BLaER1 treated with 17β-estradiol and CSF1 and Interleukin-3, amounts not matched to agents 10 nM and 100 nM (cell line): ENCODE measurements at regions not wholly inside any gene's neighbourhood (a gene's known extent, or its start where the extent isn't known, plus 50 kb on each side); places are given as distances from the start of the nearest gene placed in this dataset.
"Not testable (repeated sequence)": the region's sequence is repeated elsewhere in the genome, so short reads cannot be mapped to it uniquely, and the experiment has no call there.

Experiments used
- H3K27ac ChIP-seq, 11 experiments: shearing (Covaris generic); formaldehyde crosslinking; 2 replicates each; pipeline ENCODE4 v1.8.1; 2022
- H3K27me3 ChIP-seq, 11 experiments: shearing (Covaris generic); formaldehyde crosslinking; 2 replicates each; pipeline ENCODE4 v1.8.1; 2022
- H3K36me3 ChIP-seq, 11 experiments: shearing (Covaris generic); formaldehyde crosslinking; 2 replicates each; pipeline ENCODE4 v1.8.1; 2022
- H3K4me1 ChIP-seq, 10 experiments: shearing (Covaris generic); formaldehyde crosslinking; 2 replicates each; pipeline ENCODE4 v1.8.1; 2022
- H3K4me2 ChIP-seq, 11 experiments: shearing (Covaris generic); formaldehyde crosslinking; 2 replicates each; pipeline ENCODE4 v1.8.1; 2022
- H3K4me3 ChIP-seq, 10 experiments: shearing (Covaris generic); formaldehyde crosslinking; 2 replicates each; pipeline ENCODE4 v1.8.1; 2022
- H3K9ac ChIP-seq, 11 experiments: shearing (Covaris generic); formaldehyde crosslinking; 2 replicates each; pipeline ENCODE4 v1.8.1; 2022
- H3K9me3 ChIP-seq, 11 experiments: shearing (Covaris generic); formaldehyde crosslinking; replicated peaks in 1 of 11; 2 replicates each; pipeline ENCODE4 v1.8.1; 2022
- H4K20me1 ChIP-seq, 11 experiments: shearing (Covaris generic); formaldehyde crosslinking; 2 replicates each; pipeline ENCODE4 v1.8.1; 2022

GRCh38 chr16:46395391-46395921 is 225.7 kb downstream of the SHCBP1 start:
- not testable (repeated sequence) for H3K36me3 ChIP-seq, H3K27me3 ChIP-seq, H3K4me1 ChIP-seq, H3K27ac ChIP-seq, H3K9ac ChIP-seq, H3K4me3 ChIP-seq, H3K4me2 ChIP-seq, H4K20me1 ChIP-seq
- H3K9me3 ChIP-seq: peaks cover 13 to 21% (median 17%) of the 10 kb centered on the region in 11 experiments; a peak in 21 of 22 replicates

DNA sequence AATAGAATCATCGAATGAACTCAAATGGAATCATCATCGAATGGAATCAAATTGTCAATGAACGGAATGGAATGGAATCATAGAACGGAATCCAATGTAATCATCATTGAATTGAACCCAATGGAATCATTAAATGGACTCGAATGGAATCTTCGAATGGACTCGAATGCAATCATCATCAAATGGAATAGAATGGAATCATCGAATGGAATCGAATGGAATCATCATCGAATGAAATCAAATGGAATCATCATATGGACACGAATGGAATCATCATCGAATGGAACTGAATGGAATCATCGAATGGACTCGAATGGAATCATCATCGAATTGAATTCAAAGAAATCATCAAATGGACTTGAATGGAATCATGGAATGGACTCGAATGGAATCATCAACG is 226.2 kb downstream of the SHCBP1 start:
- H3K9ac ChIP-seq, H3K4me3 ChIP-seq, H3K27ac ChIP-seq, H3K27me3 ChIP-seq, H3K4me2 ChIP-seq, H3K36me3 ChIP-seq, H4K20me1 ChIP-seq, H3K4me1 ChIP-seq: not testable (repeated sequence)
- H3K9me3 ChIP-seq: peaks cover 13 to 21% (median 17%) of the 10 kb centered on the region in 11 experiments; a peak in 21 of 22 replicates

GRCh38 chr16:46394149-46394548 is 227.0 kb downstream of the SHCBP1 start:
- peaks cover 20 to 28% (median 24%) of the 10 kb centered on the region in 11 experiments; a peak in 21 of 22 replicates for H3K9me3 ChIP-seq
- H3K27ac ChIP-seq, H3K27me3 ChIP-seq, H3K4me2 ChIP-seq, H3K4me1 ChIP-seq, H3K36me3 ChIP-seq, H3K9ac ChIP-seq, H3K4me3 ChIP-seq, H4K20me1 ChIP-seq: not testable (repeated sequence)

GRCh38 chr16:46392930-46393722 is 228.1 kb downstream of the SHCBP1 start:
- H3K4me2 ChIP-seq, H4K20me1 ChIP-seq, H3K4me1 ChIP-seq: not testable (repeated sequence)

GRCh38 chr16:46390660-46391462 is 230.3 kb downstream of the SHCBP1 start:
- not testable (repeated sequence) for H3K4me2 ChIP-seq, H3K36me3 ChIP-seq, H3K4me1 ChIP-seq, H3K9ac ChIP-seq, H3K27ac ChIP-seq, H3K27me3 ChIP-seq, H3K4me3 ChIP-seq, H4K20me1 ChIP-seq
- H3K9me3 ChIP-seq: peaks cover 13 to 27% (median 24%) of the 10 kb centered on the region in 11 experiments; a peak in 21 of 22 replicates

More at GRCh38 chr16:46392930-46393722, 228.1 kb downstream of the SHCBP1 start:
- H3K4me3 ChIP-seq, H3K27ac ChIP-seq, H3K36me3 ChIP-seq, H3K27me3 ChIP-seq, H3K9ac ChIP-seq: not testable (repeated sequence)
- H3K9me3 ChIP-seq: peaks cover 20 to 28% (median 24%) of the 10 kb centered on the region in 11 experiments; a peak in 21 of 22 replicates

GRCh38 chr16:46389561-46390041 is 231.6 kb downstream of the SHCBP1 start:
- not testable (repeated sequence) for H3K36me3 ChIP-seq, H3K4me1 ChIP-seq, H3K9ac ChIP-seq, H3K27me3 ChIP-seq, H3K27ac ChIP-seq, H4K20me1 ChIP-seq, H3K4me2 ChIP-seq
- H3K4me3 ChIP-seq: peak overlapping the region in 8 of 10 experiments; percentile 0 to 5 (median 0); a peak in 6 of 20 replicates
- H3K9me3 ChIP-seq: peaks cover 9 to 24% (median 20%) of the 10 kb centered on the region in 11 experiments; a peak in 21 of 22 replicates

DNA sequence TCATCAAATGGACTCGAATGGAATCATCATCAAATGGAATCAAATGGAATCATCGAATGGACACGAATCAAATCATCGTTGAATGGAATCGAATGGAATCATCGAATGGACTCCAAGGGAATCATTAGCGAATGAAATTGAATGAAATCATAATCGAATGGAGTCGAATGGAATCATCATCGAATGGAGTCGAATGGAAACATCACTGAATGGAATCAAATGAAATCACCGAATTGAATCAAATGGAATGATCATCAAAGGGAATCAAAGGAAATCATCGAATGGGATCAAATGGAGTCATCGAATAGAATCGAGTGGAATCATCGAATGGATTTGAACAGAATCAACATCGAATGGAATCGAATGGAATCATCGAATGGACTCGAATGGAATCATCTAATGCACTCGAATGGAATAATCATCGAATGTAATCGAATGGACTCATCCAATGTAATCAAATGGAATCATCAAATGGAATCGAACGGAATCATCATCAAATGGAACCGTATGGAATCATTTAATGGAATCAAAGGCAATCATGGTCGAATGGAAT is 232.2 kb downstream of the SHCBP1 start:
- Histone ChIP-seq H3K4me3 (peak overlapping the region in 1 of 10 experiments; percentile 1; a peak in 1 of 20 replicates), H3K9me3 (peaks cover 15 to 29% (median 26%) of the 10 kb centered on the region in 11 experiments; a peak in 21 of 22 replicates)
- not testable (repeated sequence) for H3K4me2 ChIP-seq, H3K9ac ChIP-seq, H3K36me3 ChIP-seq, H4K20me1 ChIP-seq, H3K4me1 ChIP-seq, H3K27me3 ChIP-seq, H3K27ac ChIP-seq

DNA sequence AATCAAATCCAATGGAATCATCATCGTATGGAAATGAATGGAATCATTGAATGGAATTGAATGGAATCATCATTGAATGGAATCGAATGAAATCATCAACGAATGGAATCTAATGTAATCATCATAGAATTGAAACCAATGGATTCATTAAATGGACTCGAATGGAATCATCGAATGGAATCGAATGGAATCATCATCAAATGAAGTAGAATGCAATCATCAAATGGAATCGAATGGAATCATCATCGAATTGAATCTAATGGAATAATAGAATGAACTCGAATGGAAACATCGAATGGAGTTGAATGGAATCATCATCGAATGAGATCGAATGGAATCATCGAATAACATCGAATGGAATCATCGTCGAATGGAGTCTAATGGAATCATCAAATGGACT is 232.8 kb downstream of the SHCBP1 start:
- H3K4me1 ChIP-seq, H3K9ac ChIP-seq, H3K36me3 ChIP-seq, H4K20me1 ChIP-seq, H3K27ac ChIP-seq, H3K4me3 ChIP-seq, H3K27me3 ChIP-seq, H3K4me2 ChIP-seq: not testable (repeated sequence)
- peaks cover 15 to 33% (median 30%) of the 10 kb centered on the region in 11 experiments; a peak in 21 of 22 replicates for H3K9me3 ChIP-seq

DNA sequence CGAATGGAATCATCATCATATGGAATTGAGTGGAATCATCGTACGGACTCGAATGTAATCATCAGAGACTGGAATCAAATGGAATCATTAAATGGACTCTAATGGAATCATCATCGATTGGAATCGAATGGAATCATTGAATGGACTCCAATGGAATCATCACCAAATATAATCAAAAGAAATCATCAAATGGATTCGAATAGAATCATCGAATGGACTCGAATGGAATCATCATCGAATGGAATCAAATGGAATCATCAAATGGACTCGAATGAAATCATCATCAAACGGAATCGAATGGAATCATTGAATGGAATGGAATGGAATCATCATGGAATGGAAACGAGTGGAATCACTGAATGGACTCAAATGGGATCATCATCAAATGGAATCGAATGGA is 233.5 kb downstream of the SHCBP1 start:
- not testable (repeated sequence) for H3K36me3 ChIP-seq, H3K4me3 ChIP-seq, H3K4me2 ChIP-seq, H4K20me1 ChIP-seq, H3K9ac ChIP-seq, H3K4me1 ChIP-seq, H3K27ac ChIP-seq, H3K27me3 ChIP-seq
- H3K9me3 ChIP-seq: peaks cover 15 to 37% (median 36%) of the 10 kb centered on the region in 11 experiments; a peak in 21 of 22 replicates

GRCh38 chr16:46386805-46387620 is 234.2 kb downstream of the SHCBP1 start:
- not testable (repeated sequence) for H4K20me1 ChIP-seq, H3K9ac ChIP-seq, H3K27me3 ChIP-seq, H3K4me1 ChIP-seq, H3K36me3 ChIP-seq, H3K4me2 ChIP-seq, H3K27ac ChIP-seq
- peaks cover 15 to 44% (median 42%) of the 10 kb centered on the region in 11 experiments; a peak in 21 of 22 replicates for H3K9me3 ChIP-seq
- H3K4me3 ChIP-seq: peak overlapping the region in 1 of 10 experiments; percentile 1; a peak in 3 of 20 replicates

- H3K9me3 ChIP-seq: peaks cover 15 to 52% (median 48%) of the 10 kb centered on the region in 11 experiments; a peak in 21 of 22 replicates
- H3K36me3 ChIP-seq, H3K4me1 ChIP-seq, H3K9ac ChIP-seq, H3K4me2 ChIP-seq, H4K20me1 ChIP-seq, H3K27me3 ChIP-seq, H3K4me3 ChIP-seq, H3K27ac ChIP-seq: not testable (repeated sequence)
These were observed 234.9 kb downstream of the SHCBP1 start for GRCh38 chr16:46386110-46386771.
